Right ventricle myocardium superior (tissue), 1 donor: ENCODE measurements at regions not wholly inside any gene's neighbourhood (a gene's known extent, or its start where the extent isn't known, plus 50 kb on each side); places are given as distances from the start of the nearest gene placed in this dataset.

ENCODE experiments used
- ATAC-seq: fragments of 200-7000 bp; cut with Tn5 transposase; one replicate; pipeline ENCODE4 v1.9.1; 2020; ENCODE audit warnings: mild to moderate bottlenecking; ENCODE audit not compliant: poor library complexity
- DNase-seq: peaks from one replicate; pipeline ENCODE4 v3.0.0-alpha.2; 2020
- intact Hi-C: fragments of 100-400 bp; cut with DNase I; formaldehyde crosslinking; loops from one replicate; pipeline ENCODE4 v1.11.2; 2022
- donor health status: DM: no; HTN: yes; CAD: no; lungs with severe emphysema.

DNA sequence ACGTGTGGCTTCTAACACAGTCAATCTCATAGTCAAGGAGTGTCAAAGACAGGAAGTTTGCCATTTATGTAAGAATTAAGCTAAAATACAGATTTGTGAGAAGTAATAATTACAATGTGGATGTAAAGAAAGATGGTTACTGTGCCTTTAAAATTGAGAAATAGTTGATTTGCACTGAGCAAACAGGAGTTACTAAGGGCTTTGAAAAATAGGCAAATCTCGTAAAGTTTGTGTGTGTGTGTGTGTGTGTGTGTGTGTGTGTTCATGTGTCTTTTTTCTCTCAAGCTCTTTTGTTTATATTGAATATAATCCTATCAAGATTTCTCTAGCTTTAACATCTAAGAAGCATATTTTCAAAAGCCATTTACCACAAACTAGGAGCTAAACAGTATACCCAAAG lies 2284.5 kb downstream of the LRRC4C start:
- intact Hi-C loops: no loop called here
- DNase-seq (no peak), ATAC-seq (no peak)

DNA sequence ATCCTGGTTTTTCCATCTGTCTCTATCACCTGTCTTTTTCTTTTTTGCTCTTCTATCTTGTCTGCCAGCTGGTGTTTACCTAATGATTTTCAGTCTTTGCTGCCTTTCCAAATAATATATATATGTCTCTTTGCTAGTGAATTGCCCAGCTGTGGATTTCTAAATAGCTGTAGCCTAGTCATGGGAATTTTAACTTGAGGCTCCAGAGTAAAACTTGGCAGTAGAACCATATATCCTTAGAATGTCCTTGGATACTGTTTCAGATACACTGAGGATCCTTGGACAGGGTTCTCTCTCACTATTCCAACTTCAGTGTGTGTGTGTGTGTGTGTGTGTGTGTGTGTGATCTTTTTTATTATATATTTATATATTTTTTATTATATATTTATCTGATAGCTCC lies 2285.3 kb downstream of the LRRC4C start:
- DNase-seq (no peak), ATAC-seq (no peak)
- intact Hi-C loops: no loop called here

DNA sequence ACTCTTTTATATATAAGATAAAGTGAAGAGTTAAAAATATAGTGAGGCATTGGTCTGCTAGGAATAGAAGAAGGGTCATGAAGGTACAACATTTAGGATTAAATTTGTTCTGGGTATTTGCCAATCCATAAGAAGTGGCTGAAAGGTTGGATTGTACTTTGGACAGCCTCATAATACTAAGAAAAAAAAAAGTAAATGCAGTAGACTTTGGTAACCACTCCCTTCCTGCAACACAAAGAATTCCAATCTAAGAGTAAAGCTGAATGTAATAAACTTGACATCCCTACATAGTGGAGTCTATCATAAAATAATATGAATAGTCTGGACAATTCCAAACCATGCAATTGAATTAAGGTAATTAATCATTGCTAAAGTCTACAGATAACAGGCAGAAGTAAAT lies 2294.4 kb downstream of the LRRC4C start:
- DNase-seq: no peak
- ATAC-seq: no peak
- intact Hi-C loops: no loop called here

DNA sequence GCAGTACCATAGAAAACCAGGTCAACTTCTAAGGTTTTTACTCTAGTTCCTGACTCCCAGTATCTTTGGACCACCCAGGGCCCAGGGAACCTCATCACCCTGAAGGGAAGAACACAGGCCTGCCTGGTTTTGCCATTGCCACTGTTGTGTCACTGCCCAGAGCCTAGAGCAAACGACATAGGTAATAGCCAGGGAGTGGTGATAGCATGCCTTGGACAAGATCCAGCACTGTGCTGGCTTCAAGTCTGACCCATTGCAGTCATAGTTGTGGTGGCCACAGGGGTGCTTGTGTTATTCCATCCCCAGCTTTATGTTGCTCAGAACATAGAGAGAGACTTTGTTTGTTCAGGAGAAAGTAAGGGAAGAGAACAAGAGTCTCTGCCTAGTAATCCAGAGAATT lies 2310.2 kb downstream of the LRRC4C start:
- no peak for DNase-seq
- no peak for ATAC-seq
- intact Hi-C loops: no loop called here

DNA sequence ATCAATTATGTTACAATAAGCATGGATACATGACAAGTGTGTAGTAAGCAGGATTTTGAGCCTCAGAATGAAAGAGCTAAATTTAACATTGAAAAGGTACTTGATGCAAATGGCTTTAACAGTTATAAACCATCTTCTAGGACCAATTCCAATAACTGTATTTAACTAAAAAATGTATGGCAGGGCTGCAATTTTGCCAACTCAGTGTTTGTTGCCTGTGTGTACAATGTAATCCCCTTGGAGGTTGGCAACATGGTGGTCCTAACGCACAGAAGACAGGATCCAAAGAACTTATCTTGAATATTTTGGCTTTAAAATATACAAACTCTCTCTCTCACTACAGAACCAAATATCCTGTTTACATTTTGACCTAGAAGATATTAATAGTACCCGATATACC lies 2314.1 kb downstream of the LRRC4C start:
- intact Hi-C loops: no loop called here
- ATAC-seq: no peak

DNA sequence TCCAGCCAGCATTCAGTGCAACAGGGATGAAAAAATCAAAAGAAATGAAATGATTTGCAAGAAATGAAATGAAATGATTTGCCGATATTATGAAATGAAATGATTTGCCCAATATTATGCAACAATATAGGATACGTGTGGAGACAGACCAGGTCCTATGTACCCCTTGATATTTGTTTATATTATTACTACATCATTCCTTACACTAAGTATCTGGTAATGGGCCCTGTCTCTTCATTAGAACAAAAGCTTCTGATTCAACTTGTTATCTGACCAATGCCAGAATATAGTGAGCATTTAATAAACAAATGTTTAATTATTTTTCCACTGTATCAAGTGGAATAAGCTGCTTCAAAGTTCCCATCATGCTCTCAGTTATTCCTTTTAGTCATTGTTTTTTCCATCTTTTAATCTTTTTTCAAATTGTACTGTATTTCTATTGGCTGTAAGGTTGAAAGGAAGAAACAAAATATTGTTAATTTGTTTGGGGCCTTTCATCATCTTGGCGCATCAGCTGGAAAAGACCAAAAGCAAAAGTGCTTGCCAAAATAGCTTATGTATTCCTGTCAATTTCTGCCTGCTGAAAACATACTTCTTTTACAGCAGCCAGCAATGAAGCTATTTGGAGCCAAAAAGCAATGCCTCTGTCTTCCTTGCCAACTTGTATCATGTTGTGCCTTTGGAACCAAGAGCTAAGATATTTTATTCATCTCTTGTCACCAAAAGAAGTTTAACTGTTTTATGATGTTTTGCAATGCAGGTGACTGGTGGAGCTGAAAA lies 2314.9 kb downstream of the LRRC4C start:
- ATAC-seq (no peak), DNase-seq (no peak)
- intact Hi-C loops: no loop called here

More for the DNA sequence above, 2314.1 kb downstream of the LRRC4C start:
- DNase-seq: no peak

DNA sequence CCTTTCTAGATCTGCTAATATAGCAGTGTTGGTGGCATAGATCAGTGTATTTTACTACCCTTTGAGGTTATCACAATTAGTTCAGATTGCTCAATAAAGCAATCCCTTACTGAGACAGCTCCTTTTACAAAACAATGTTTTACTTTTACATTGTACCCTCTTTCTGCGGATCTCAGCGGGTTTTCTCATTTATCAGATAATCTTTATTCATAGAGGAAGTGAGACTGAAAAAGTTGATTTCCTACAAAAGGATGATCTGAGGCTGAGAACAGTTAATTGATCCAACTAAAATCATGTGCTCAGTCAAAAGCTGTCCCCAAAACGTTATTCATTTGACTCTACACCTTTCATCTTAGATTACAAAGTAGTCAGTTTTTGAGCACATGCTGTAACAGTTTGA lies 2319.9 kb downstream of the LRRC4C start:
- intact Hi-C loops: no loop called here
- no peak for ATAC-seq
- no peak for DNase-seq

DNA sequence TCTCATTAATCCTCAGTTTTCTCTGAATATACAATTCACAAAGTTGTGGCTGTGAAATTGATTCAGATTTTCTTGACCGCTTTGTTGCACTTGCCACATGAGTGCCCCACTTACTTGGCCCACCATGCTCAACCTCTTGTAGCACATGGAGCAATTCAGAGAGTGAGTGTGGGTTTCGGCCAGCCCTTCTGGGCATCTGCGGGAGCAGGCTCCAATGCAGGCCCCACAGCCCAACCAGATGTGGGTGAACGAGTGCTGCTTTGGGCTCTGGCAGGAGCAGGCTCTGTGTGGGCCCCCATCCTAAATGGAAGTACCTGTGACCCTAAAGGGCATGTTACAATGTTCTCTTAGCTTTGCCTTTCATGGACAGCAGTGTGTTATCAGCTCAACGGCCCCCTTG lies 2338.6 kb downstream of the LRRC4C start:
- DNase-seq (no peak), ATAC-seq (no peak)
- intact Hi-C loops: no loop called here

DNA sequence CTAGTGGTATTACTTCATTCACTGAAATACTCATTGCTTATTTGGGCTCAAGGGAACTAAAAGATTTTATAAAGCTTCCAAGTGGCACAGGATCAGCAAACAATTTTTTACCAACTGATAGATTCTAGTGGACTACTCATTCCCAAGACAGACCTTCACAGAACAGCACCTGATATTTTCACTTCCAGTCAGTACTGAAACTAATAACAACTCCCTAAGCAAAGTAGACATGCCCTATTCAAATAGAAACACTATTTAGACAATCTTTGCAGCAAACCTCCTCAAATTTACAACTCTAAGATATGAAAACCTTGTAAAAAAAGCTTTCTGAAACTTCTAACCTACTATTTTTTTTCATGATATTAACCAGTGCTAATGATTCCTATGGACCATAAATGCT lies 2345.8 kb downstream of the LRRC4C start:
- intact Hi-C loops: no loop called here
- ATAC-seq: no peak
- no peak for DNase-seq

DNA sequence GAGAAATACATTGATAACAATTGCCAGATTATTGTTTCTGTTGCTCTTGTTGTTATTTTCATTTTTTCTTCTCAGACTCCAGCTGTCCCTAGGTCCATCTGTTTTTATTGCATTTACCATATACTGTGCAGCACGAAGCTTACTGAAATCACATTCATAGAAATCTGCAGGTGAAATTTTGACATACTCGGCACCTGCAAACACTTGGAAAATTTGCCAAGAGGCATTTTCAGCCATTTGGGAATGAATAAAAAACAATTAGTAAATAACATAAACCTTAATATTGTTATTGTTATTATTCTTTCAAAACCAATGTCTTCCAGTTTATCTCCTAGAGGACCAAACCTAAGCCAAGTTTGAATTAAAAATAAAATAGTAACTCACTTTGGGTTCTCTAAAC lies 2357.2 kb downstream of the LRRC4C start:
- intact Hi-C loops: no loop called here
- DNase-seq (no peak), ATAC-seq (no peak)

DNA sequence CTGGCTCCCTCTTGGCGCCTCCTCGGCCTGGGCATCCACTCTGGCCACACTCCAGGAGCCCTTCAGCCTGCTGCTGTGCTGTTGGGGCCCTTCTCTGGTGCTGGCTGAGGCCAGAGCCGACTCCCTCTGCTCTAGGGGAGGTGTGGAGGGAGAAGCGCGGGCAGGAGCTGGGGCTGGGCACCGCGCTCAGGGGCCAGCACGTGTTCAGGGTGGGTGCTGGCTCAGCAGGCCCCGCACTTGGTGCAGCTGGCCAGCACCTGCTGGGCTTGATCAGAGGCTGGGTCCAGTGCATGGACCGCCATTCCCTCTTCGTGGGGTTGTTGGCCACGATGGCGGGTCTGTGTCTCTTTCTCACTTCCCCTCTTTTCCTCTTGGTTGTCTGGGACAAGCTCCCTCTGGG lies 2381.0 kb downstream of the LRRC4C start:
- no peak for ATAC-seq
- no peak for DNase-seq
- intact Hi-C loops: no loop called here

DNA sequence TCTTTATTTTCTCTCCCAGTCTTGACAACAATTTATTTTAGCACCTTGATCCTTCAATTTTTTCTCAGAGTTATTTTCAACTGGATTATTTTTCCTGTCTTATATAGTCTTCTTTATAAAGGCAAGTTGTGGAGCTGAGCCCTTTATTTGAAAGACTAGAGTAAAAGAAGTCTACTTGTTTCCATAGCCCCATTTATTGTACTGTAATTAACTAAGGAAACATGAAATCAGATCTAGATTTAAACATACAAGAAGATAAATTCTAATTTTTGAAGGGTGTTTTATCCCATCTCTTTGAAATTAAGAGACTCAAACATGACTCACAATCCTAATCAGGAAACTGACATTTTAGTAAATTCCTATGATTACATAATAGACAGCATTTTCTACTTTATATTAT lies 2421.8 kb downstream of the LRRC4C start:
- intact Hi-C loops: no loop called here
- DNase-seq (no peak), ATAC-seq (no peak)

DNA sequence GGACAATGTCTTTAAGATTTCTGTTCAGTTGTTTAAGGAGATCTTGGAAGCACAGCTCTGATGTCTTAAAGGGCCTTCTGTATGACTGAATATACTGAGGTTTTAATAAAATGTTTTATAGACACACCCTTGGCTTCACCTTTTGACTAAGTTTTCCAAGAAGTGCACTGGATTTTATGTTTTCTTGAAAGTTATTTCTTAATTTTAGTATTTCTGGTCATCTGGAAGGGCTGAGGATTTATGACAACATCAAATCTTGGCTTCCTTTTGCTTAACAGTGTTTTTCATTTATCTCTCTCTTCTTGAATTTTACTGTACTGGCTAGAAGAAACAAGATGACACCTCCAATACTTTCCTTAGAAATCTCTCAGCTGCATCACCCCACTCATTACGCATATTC lies 2423.4 kb downstream of the LRRC4C start:
- DNase-seq (no peak), ATAC-seq (no peak)
- intact Hi-C loops: no loop called here

DNA sequence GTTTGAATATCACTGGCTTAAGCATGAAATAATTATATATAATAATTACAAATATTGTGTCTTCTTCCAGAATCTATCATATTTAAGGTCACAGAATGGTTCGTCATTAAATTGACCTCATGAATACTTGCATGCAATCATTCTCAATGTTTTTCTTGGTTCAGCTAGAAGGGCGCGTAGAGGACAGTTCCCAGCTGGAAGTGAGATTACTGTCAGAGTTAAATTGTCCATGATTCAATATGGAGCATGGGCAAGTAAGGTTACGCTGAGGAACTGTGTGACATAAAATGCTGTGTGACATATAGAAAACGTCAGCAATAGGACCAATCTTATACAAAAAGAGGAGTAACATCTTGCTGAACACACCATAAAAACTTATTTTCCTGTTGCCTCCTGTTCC lies 2423.5 kb upstream of the RAG2 start:
- DNase-seq: no peak
- intact Hi-C loops: no loop called here
- ATAC-seq: no peak

DNA sequence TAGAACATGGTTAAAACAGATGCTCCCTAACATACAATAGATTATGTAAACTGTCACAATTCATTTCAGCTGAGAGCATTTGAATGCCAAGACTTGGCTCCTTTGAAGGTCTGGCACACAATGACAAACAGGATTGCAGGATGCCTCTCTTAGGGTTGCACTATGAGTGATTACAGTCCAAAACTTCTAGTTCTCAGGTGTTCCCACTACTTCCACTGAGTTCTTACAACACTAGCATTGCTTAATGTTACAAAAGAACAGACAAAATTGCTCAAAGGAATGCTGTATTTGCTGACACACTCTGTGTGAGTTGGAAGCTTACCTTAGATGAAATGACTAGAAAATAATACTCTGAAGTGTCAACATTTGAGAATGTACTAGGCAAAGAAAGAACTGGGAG lies 2413.8 kb upstream of the RAG2 start:
- ATAC-seq (no peak), DNase-seq (no peak)
- intact Hi-C loops: no loop called here

DNA sequence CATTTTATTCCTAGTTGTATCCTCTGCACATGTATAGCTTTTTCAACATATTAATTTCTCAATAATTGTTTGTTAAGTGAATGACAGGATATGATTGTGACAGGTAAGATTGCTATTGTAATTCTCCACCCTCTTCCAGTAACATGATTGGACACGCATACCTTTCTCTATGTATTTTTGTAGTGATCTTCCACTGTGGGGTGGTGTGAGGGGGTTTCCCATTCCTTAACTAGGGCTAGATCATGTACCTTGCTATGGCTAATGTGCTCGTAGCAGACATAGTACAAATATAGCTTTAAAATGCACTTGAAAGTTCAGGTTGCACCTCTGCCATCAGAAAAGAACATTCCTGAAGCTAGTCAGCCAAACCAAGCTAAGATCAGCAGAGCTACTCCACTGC lies 2392.8 kb upstream of the RAG2 start:
- intact Hi-C loops: no loop called here
- DNase-seq: no peak
- no peak for ATAC-seq

DNA sequence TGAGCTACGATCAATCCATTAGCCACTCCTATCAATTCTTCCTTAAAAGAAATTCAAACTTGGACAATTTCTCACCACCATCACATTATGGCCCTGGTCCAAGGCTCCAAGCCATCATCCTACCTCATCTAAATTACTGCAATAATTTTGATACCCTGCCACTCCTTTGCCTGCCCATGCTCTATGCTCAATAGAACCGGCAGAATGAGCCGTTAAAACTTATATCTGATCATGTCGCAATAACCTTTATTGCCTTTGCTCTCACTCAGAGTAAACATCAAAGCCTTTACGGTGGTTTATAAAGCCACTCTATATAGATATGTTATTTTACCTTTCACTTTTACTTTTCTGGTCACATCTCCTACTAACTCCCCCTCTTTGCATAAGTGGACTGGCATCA lies 2392.1 kb upstream of the RAG2 start:
- intact Hi-C loops: no loop called here
- no peak for DNase-seq
- ATAC-seq: no peak

DNA sequence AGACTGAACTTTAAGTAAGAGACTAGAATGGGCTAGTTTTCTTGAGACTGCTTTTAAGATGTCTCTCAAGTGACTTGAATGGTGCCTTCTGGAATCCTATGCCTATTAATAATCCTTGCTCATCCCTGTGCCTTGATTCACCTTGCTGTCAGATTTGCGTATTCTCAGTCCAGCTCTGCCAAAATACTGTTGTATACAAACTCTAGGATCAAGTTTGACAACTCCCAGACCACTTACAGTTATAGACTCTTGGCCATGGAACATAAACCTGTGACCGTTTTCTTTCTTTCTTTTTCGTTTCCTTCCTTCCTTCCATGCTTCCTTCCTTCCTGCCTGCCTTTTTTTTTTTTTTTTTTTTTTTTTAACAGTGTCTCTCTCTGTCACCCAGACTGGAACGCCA lies 2390.9 kb upstream of the RAG2 start:
- ATAC-seq (no peak), DNase-seq (no peak)
- intact Hi-C loops: no loop called here

DNA sequence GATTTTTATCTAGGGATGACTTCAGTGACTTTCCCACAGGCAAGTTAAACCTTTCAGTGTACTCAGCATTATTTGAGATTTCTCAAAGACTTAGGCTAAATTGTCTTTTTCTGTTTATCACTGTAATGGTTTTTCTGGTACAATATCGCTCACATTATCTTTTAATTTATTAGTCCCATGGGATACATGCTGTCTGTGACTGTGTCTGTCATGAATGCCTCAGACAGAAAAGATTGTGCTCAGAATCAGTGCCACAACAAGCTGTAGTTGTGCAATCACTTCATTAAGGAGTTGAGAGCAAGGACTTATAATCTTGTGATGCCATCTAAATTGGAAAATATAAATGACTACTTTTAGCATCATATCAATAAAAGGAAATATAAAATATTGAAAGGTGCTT lies 2374.2 kb upstream of the RAG2 start:
- intact Hi-C loops: no loop called here
- ATAC-seq: no peak
- no peak for DNase-seq

DNA sequence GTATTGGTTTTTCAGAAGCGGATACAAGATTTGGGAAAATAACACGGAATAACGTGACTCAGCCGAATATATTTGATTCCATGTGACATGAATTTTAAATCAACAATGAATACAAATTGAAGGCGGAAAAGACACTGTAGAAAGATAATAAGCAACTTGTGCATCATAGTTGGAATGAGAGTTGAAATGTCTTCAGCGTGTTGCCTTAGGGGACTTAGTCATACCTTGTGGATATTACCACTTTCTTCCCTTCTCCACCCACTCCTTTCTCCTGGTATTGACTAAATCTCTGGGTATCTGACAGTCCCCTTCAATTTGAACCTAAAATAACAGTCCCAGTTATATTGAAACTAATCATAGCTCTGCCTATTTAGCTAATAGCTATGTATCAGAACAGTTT lies 2373.1 kb upstream of the RAG2 start:
- intact Hi-C loops: no loop called here
- DNase-seq: no peak
- ATAC-seq: no peak

DNA sequence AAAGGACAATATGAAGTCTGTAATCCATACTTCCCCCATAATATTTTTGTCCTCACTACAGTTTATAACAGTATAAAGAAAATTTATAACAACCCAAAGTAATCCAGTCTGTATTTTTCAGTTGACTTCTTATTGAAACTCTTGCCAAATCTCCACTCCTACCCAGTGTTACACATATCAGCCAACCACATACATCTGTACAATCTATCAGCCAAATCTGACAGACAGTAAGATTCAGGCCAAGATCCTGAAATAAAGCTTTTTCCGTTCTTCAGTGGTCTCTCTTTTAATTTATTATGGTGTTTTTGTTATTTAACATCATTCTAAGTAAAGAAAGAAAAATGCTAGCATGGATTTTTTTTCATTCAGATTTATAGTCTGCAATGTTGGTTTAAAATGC lies 2370.9 kb upstream of the RAG2 start:
- intact Hi-C loops: no loop called here
- DNase-seq (no peak), ATAC-seq (no peak)
